OCI-LY1 (cell line): ENCODE measurements at regions not wholly inside any gene's neighbourhood (a gene's known extent, or its start where the extent isn't known, plus 50 kb on each side); places are given as distances from the start of the nearest gene placed in this dataset.

ENCODE experiments used
- EZH2 ChIP-seq: fragments of 200-600 bp; sonication (generic), shearing (Covaris generic); IDR thresholded peaks from 2 replicates; pipeline ENCODE4 v1.8.0; 2017; ENCODE audit warnings: borderline replicate concordance, mixed run types, mild to moderate bottlenecking, antibody characterized with exemption, low read length, moderate library complexity, mixed read lengths
- TF ChIP-seq, protein P1 (sequence below): fragments of 200-600 bp; sonication (generic), shearing (Covaris generic); IDR thresholded peaks from 2 replicates; pipeline ENCODE4 v1.5.1; 2017; ENCODE audit warnings: mild to moderate bottlenecking, antibody characterized with exemption, low read length, moderate library complexity, mixed read lengths

GRCh38 chr2:74746480-74746879, 87.4 kb upstream of the HK2 start:
- TF ChIP-seq, protein P1, sequence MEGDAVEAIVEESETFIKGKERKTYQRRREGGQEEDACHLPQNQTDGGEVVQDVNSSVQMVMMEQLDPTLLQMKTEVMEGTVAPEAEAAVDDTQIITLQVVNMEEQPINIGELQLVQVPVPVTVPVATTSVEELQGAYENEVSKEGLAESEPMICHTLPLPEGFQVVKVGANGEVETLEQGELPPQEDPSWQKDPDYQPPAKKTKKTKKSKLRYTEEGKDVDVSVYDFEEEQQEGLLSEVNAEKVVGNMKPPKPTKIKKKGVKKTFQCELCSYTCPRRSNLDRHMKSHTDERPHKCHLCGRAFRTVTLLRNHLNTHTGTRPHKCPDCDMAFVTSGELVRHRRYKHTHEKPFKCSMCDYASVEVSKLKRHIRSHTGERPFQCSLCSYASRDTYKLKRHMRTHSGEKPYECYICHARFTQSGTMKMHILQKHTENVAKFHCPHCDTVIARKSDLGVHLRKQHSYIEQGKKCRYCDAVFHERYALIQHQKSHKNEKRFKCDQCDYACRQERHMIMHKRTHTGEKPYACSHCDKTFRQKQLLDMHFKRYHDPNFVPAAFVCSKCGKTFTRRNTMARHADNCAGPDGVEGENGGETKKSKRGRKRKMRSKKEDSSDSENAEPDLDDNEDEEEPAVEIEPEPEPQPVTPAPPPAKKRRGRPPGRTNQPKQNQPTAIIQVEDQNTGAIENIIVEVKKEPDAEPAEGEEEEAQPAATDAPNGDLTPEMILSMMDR: no peak
- no peak for TF ChIP-seq EZH2
